Astrocyte of the spinal cord (primary cell): ENCODE measurements at regions not wholly inside any gene's neighbourhood (a gene's known extent, or its start where the extent isn't known, plus 50 kb on each side); places are given as distances from the start of the nearest gene placed in this dataset.

Experiments used
- DNase-seq: peaks from one replicate; pipeline ENCODE4 v3.0.0; 2011; ENCODE audit warnings: low read depth, low spot score
- H3K4me3 ChIP-seq: 2 replicates; pipeline ENCODE4 v1.5.1; 2011; ENCODE audit warnings: low read depth, mild to moderate bottlenecking, low read length, moderate library complexity
- in situ Hi-C: cut with HindIII; loops from 2 replicates; pipeline ENCODE4 v1.10.0; 2017; ENCODE audit warnings: low sequenced_read_pairs
- TF ChIP-seq, protein P1 (sequence below): IDR thresholded peaks from 2 replicates; pipeline ENCODE4 v1.5.1; 2012; ENCODE audit warnings: low read depth, mild to moderate bottlenecking, low read length, inconsistent platforms

DNA sequence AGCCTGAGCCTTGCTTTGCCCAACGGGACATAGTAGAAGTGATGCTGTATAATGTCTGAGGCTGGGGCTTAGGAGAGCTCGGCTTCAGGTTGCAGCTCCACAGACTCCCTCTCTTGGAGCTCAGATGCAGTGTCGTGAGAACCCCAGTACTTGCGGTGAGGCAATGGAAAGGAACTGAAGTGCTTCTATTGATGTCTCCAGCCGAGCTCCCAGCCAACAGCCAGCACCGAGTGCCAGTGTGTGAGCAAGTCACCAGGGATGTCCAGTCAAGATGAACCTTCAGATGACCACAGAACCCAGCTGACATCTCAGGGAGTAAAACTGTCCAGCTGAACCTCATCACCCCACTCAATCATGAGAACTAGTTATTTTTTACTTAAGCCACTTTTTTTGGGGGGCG lies 268.1 kb downstream of the IRF8 start:
- TF ChIP-seq, protein P1, sequence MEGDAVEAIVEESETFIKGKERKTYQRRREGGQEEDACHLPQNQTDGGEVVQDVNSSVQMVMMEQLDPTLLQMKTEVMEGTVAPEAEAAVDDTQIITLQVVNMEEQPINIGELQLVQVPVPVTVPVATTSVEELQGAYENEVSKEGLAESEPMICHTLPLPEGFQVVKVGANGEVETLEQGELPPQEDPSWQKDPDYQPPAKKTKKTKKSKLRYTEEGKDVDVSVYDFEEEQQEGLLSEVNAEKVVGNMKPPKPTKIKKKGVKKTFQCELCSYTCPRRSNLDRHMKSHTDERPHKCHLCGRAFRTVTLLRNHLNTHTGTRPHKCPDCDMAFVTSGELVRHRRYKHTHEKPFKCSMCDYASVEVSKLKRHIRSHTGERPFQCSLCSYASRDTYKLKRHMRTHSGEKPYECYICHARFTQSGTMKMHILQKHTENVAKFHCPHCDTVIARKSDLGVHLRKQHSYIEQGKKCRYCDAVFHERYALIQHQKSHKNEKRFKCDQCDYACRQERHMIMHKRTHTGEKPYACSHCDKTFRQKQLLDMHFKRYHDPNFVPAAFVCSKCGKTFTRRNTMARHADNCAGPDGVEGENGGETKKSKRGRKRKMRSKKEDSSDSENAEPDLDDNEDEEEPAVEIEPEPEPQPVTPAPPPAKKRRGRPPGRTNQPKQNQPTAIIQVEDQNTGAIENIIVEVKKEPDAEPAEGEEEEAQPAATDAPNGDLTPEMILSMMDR = no peak
- no peak for DNase-seq
- H3K4me3 ChIP-seq = no peak overlapping the region
- in situ Hi-C loops = no loop called here

DNA sequence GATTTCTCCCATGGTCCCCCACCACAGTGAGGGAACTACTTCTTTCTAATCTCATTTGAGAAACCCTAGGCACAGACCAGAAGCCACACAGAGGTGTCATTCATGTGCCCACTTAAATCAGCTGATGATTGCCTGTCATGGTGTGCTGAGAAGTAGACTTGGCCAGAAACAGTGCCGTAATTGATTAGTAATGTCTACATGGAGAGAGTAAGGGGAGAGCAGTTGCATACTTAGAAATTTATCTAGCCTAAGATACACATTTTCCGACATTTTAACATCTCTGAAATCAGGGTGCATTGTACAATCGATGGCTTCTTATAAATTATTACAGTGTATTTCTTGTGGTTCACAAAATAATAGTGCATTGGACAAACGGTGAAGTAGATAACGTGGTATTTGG lies 271.8 kb downstream of the IRF8 start:
- TF ChIP-seq, protein P1 = no peak
- no peak overlapping the region for H3K4me3 ChIP-seq
- no peak for DNase-seq
- in situ Hi-C loops = no loop called here

DNA sequence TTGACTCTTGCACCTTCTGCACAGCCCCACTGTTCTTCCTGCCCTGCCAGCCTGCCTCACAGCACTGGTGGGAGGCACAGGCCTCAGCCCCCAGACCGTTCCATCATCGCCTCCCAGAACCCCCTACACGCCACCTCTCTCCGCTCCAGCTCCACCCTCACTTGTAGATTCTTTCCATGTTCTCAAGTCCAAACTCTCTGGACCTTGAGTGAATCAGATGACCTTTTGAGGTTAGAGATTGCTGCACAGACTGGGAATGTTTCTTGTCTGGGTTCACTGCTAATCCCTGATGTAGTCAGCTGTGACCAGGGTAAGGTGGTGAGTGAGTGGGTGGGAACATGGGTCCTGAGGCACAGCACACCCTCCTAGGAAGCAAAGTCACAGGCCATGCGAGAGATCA lies 272.4 kb downstream of the IRF8 start:
- TF ChIP-seq, protein P1 = no peak
- no peak overlapping the region for H3K4me3 ChIP-seq
- in situ Hi-C loops = no loop called here
- DNase-seq = no peak

DNA sequence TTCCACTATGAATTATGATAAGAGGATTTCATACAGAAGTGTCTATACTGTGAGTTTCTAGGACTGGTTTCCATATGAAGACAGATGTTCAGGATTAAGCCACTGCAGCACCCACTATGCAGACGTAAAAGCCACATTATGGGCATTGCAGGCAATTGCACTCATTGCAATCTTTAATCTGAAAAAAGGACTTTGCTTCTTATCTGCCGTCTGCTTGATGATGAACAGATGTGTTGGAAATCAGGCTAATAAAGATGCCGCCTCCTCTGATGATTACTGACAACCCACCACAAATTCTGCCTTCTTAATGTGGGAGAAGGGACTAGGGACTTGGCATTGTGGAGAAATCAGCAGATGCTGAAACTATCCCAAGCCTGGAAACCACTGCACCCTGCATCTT lies 276.9 kb downstream of the IRF8 start:
- H3K4me3 ChIP-seq = no peak overlapping the region
- in situ Hi-C loops = no loop called here
- TF ChIP-seq, protein P1 = no peak
- no peak for DNase-seq

GRCh38 chr16:86176462-86176861 lies 277.5 kb downstream of the IRF8 start:
- TF ChIP-seq, protein P1 = no peak
- H3K4me3 ChIP-seq = no peak overlapping the region
- in situ Hi-C loops = no loop called here

DNA sequence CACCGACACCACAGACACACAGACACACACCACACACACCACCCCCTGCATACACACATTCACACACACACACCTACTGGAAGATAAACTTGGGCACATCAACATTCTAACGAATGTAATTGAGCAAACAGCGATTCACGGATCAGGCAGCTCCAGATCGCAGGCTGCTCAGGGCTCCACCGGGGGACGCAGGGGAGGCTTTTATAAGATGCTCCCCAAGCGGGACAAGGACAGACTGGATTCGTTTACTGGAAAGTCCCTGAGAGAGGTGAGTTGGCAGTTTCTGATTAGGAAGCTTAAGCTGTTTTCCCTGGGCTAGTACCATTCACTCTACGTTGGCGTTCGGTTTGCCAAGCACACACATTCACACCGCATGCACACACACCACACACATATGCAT lies 281.3 kb downstream of the IRF8 start:
- TF ChIP-seq, protein P1 = no peak
- no peak overlapping the region for H3K4me3 ChIP-seq
- in situ Hi-C loops = no loop called here
- DNase-seq = no peak

More at GRCh38 chr16:86176462-86176861, 277.5 kb downstream of the IRF8 start:
- no peak for DNase-seq

GRCh38 chr16:86180780-86181179 lies 281.8 kb downstream of the IRF8 start:
- no peak for DNase-seq
- in situ Hi-C loops = no loop called here
- TF ChIP-seq, protein P1 = no peak
- no peak overlapping the region for H3K4me3 ChIP-seq
